OCI-LY1 (cell line): ENCODE measurements at regions not wholly inside any gene's neighbourhood (a gene's known extent, or its start where the extent isn't known, plus 50 kb on each side); places are given as distances from the start of the nearest gene placed in this dataset.

Experiments
- H2AFZ ChIP-seq: fragments of 200-600 bp; sonication (generic), shearing (Covaris generic); 2 replicates; pipeline ENCODE4 v1.6.0; 2014; ENCODE audit warnings: antibody characterized with exemption, mild to moderate bottlenecking, low read length
- H3F3A ChIP-seq: fragments of 200-600 bp; sonication (generic), shearing (Covaris generic); 2 replicates; pipeline ENCODE4 v1.6.0; 2014; ENCODE audit warnings: mild to moderate bottlenecking, antibody characterized with exemption, low read length, moderate library complexity; ENCODE audit not compliant: insufficient read depth
- H3K27ac ChIP-seq: fragments of 200-600 bp; sonication (generic); 2 replicates; pipeline ENCODE4 v1.5.1; 2014; ENCODE audit warnings: low read length, mixed run types, mild to moderate bottlenecking, low read depth; ENCODE audit not compliant: poor library complexity, severe bottlenecking
- H3K27me3 ChIP-seq: fragments of 200-600 bp; sonication (generic); 2 replicates; pipeline ENCODE4 v1.6.0; 2014; ENCODE audit warnings: antibody characterized with exemption, mild to moderate bottlenecking, low read length, moderate library complexity; ENCODE audit not compliant: insufficient read depth
- H3K36me3 ChIP-seq: fragments of 200-600 bp; sonication (generic); 2 replicates; pipeline ENCODE4 v1.6.1; 2014; ENCODE audit warnings: mild to moderate bottlenecking, antibody characterized with exemption, low read length, moderate library complexity, mixed read lengths; ENCODE audit not compliant: insufficient read depth
- H3K4me1 ChIP-seq: fragments of 200-600 bp; sonication (generic); 2 replicates; pipeline ENCODE4 v1.5.1; 2014; ENCODE audit warnings: mild to moderate bottlenecking, low read length, moderate library complexity; ENCODE audit not compliant: insufficient read depth, severe bottlenecking
- H3K4me2 ChIP-seq: fragments of 200-600 bp; sonication (generic), shearing (Covaris generic); 2 replicates; pipeline ENCODE4 v1.6.1; 2014; ENCODE audit warnings: low read length
- H3K4me3 ChIP-seq: fragments of 200-600 bp; sonication (generic); 2 replicates; pipeline ENCODE4 v1.5.1; 2014; ENCODE audit warnings: low read length, low read depth, mild to moderate bottlenecking, mixed read lengths; ENCODE audit not compliant: poor library complexity, severe bottlenecking
- H3K79me2 ChIP-seq: fragments of 200-600 bp; shearing (Covaris generic); 2 replicates; pipeline ENCODE4 v1.6.1; 2016; ENCODE audit warnings: mixed run types, low read length, mixed read lengths; ENCODE audit not compliant: insufficient read depth
- H3K9ac ChIP-seq: fragments of 200-600 bp; sonication (generic), shearing (Covaris generic); 2 replicates; pipeline ENCODE4 v1.6.1; 2014; ENCODE audit warnings: mild to moderate bottlenecking, low read length, mixed read lengths
- H3K9me2 ChIP-seq: fragments of 200-600 bp; sonication (generic), shearing (Covaris generic); 2 replicates; pipeline ENCODE4 v1.6.1; 2014; ENCODE audit warnings: low read depth, mild to moderate bottlenecking, low read length, mixed read lengths
- H3K9me3 ChIP-seq: fragments of 200-600 bp; shearing (Covaris generic); 2 replicates; pipeline ENCODE4 v1.6.1; 2014; ENCODE audit warnings: low read length, mixed read lengths
- H4K20me1 ChIP-seq: fragments of 200-600 bp; sonication (generic), shearing (Covaris generic); 2 replicates; pipeline ENCODE4 v1.6.0; 2016; ENCODE audit warnings: mild to moderate bottlenecking, low read length; ENCODE audit not compliant: insufficient read depth
- CTCF ChIP-seq: fragments of 200-600 bp; sonication (generic), shearing (Covaris generic); IDR thresholded peaks from 2 replicates; pipeline ENCODE4 v1.5.1; 2017; ENCODE audit warnings: mild to moderate bottlenecking, antibody characterized with exemption, low read length, moderate library complexity, mixed read lengths
- EZH2 ChIP-seq: fragments of 200-600 bp; sonication (generic), shearing (Covaris generic); IDR thresholded peaks from 2 replicates; pipeline ENCODE4 v1.8.0; 2017; ENCODE audit warnings: borderline replicate concordance, mixed run types, mild to moderate bottlenecking, antibody characterized with exemption, low read length, moderate library complexity, mixed read lengths

GRCh38 chr5:117138523-117138922 is 563.9 kb upstream of the SEMA6A start:
- Histone ChIP-seq H3K27ac (no peak overlapping the region), H2AFZ (no peak overlapping the region), H3K9ac (no peak overlapping the region), H3K9me2 (no peaks in the 10 kb centered on the region), H3K27me3 (no peaks in the 10 kb centered on the region), H3K79me2 (no peaks in the 10 kb centered on the region), H3F3A (no peaks in the 10 kb centered on the region), H3K4me1 (no peaks in the 10 kb centered on the region), H3K36me3 (no peaks in the 10 kb centered on the region), H3K9me3 (no peaks in the 10 kb centered on the region), H3K4me2 (no peak overlapping the region), H4K20me1 (no peaks in the 10 kb centered on the region), H3K4me3 (no peak overlapping the region)
- TF ChIP-seq CTCF (no peak), EZH2 (no peak)

- H3K27ac ChIP-seq: no peak overlapping the region
- H3K36me3 ChIP-seq: no peaks in the 10 kb centered on the region
- H3K4me3 ChIP-seq: no peak overlapping the region
- no peaks in the 10 kb centered on the region for H3K9me3 ChIP-seq
- TF ChIP-seq EZH2: no peak
- no peak for TF ChIP-seq CTCF
- no peaks in the 10 kb centered on the region for H3K9me2 ChIP-seq
- no peak overlapping the region for H3K9ac ChIP-seq
- H4K20me1 ChIP-seq: no peaks in the 10 kb centered on the region
- no peaks in the 10 kb centered on the region for H3K27me3 ChIP-seq
- H3K4me1 ChIP-seq: no peaks in the 10 kb centered on the region
- H2AFZ ChIP-seq: no peak overlapping the region
- no peaks in the 10 kb centered on the region for H3F3A ChIP-seq
- no peaks in the 10 kb centered on the region for H3K79me2 ChIP-seq
- H3K4me2 ChIP-seq: no peak overlapping the region
These were observed 561.2 kb upstream of the SEMA6A start for GRCh38 chr5:117135851-117136250.

GRCh38 chr5:117133198-117133597 is 558.6 kb upstream of the SEMA6A start:
- no peak overlapping the region for H3K4me2 ChIP-seq
- no peaks in the 10 kb centered on the region for H3K27me3 ChIP-seq
- H2AFZ ChIP-seq: no peak overlapping the region
- no peaks in the 10 kb centered on the region for H3K36me3 ChIP-seq
- no peak overlapping the region for H3K27ac ChIP-seq
- H3K9me3 ChIP-seq: no peaks in the 10 kb centered on the region
- H3K79me2 ChIP-seq: no peaks in the 10 kb centered on the region
- no peak overlapping the region for H3K4me3 ChIP-seq
- H3K9me2 ChIP-seq: no peaks in the 10 kb centered on the region
- no peak overlapping the region for H3K9ac ChIP-seq
- TF ChIP-seq EZH2 (no peak), CTCF (no peak)
- H3F3A ChIP-seq: no peaks in the 10 kb centered on the region
- no peaks in the 10 kb centered on the region for H4K20me1 ChIP-seq
- no peaks in the 10 kb centered on the region for H3K4me1 ChIP-seq
